Endodermal cell (in vitro differentiated cells): ENCODE measurements at regions not wholly inside any gene's neighbourhood (a gene's known extent, or its start where the extent isn't known, plus 50 kb on each side); places are given as distances from the start of the nearest gene placed in this dataset.

Experiments used
- DNase-seq: peaks from one replicate; pipeline ENCODE4 v3.0.0-alpha.2; 2017
- H3K27ac ChIP-seq: 2 replicates; pipeline ENCODE4 v1.5.1; 2013; ENCODE audit warnings: mild to moderate bottlenecking, low read depth, low read length, moderate library complexity
- H3K27me3 ChIP-seq: 2 replicates; pipeline ENCODE4 v1.6.1; 2013; ENCODE audit warnings: mild to moderate bottlenecking, low read length, moderate library complexity; ENCODE audit not compliant: insufficient read depth, control insufficient read depth, poor library complexity, severe bottlenecking
- H3K36me3 ChIP-seq: 2 replicates; pipeline ENCODE4 v1.7.0; 2013; ENCODE audit warnings: mild to moderate bottlenecking, low read length, moderate library complexity; ENCODE audit not compliant: control insufficient read depth, insufficient read depth
- H3K4me1 ChIP-seq: one replicate; pipeline ENCODE4 v1.7.0; 2013; ENCODE audit warnings: low read length; ENCODE audit not compliant: control insufficient read depth, insufficient read depth
- H3K4me3 ChIP-seq: 2 replicates; pipeline ENCODE4 v1.5.1; 2013; ENCODE audit warnings: mild to moderate bottlenecking, low read length, moderate library complexity
- H3K9ac ChIP-seq: 2 replicates; pipeline ENCODE4 v1.6.1; 2013; ENCODE audit warnings: mild to moderate bottlenecking, low read length, moderate library complexity; ENCODE audit not compliant: poor library complexity, severe bottlenecking; ENCODE audit errors: extremely low read depth
- H3K9me3 ChIP-seq: 2 replicates; pipeline ENCODE4 v1.6.1; 2013; ENCODE audit warnings: mild to moderate bottlenecking, low read length, moderate library complexity; ENCODE audit not compliant: control insufficient read depth
- H3K27ac Mint-ChIP-seq: 2 replicates; pipeline ENCODE4 v1.8.0; 2020; ENCODE audit warnings: mixed read lengths
- H3K27me3 Mint-ChIP-seq: 2 replicates; pipeline ENCODE4 v1.8.0; 2021; ENCODE audit warnings: mild to moderate bottlenecking, mixed read lengths; ENCODE audit not compliant: insufficient read depth
- H3K36me3 Mint-ChIP-seq: 2 replicates; pipeline ENCODE4 v1.8.0; 2020; ENCODE audit warnings: low read depth, mixed read lengths
- H3K4me1 Mint-ChIP-seq: 2 replicates; pipeline ENCODE4 v1.8.0; 2020; ENCODE audit warnings: mixed read lengths
- H3K4me3 Mint-ChIP-seq: 2 replicates; pipeline ENCODE4 v1.8.0; 2020; ENCODE audit warnings: mild to moderate bottlenecking, moderate library complexity, mixed read lengths
- H3K9me3 Mint-ChIP-seq: 2 replicates; pipeline ENCODE4 v1.8.0; 2020; ENCODE audit warnings: mild to moderate bottlenecking, mixed read lengths
- CTCF ChIP-seq: fragments of 200-600 bp; sonication (generic); conservative IDR thresholded peaks from 2 replicates; pipeline ENCODE4 v1.5.0; 2021; ENCODE audit warnings: antibody characterized with exemption, mild to moderate bottlenecking
- WGBS, 2 experiments: methylation state at CpG; one replicate each; pipeline versions ENCODE4 v1.1.5 to v1.1.7; 2013; ENCODE audit warnings: missing lambda C conversion rate in 2 of 2, mixed read lengths in 1 of 2; ENCODE audit not compliant: insufficient coverage in 1 of 2, insufficient read length in 1 of 2; 5-methylcytosine and 5-hydroxymethylcytosine counted together

GRCh38 chr5:117800261-117800660 lies 1188.1 kb downstream of the DTWD2 start:
- no peak overlapping the region for H3K4me3 ChIP-seq
- Mint-ChIP-seq H3K9me3 (peaks cover 11% of the 10 kb centered on the region), H3K4me3 (no peak overlapping the region), H3K36me3 (no peaks in the 10 kb centered on the region), H3K4me1 (no peaks in the 10 kb centered on the region), H3K27me3 (peaks cover 8% of the 10 kb centered on the region), H3K27ac (no peak overlapping the region)
- H3K27me3 ChIP-seq, result no peaks in the 10 kb centered on the region
- DNase-seq, result no peak
- H3K27ac ChIP-seq, result no peak overlapping the region
- no peak for TF ChIP-seq CTCF
- no peak overlapping the region for H3K9ac ChIP-seq
- no peaks in the 10 kb centered on the region for H3K9me3 ChIP-seq
- no peaks in the 10 kb centered on the region for H3K36me3 ChIP-seq
- H3K4me1 ChIP-seq, result no peaks in the 10 kb centered on the region

- Mint-ChIP-seq H3K9me3 (no peaks in the 10 kb centered on the region), H3K27me3 (peaks cover 8% of the 10 kb centered on the region), H3K4me3 (no peak overlapping the region), H3K36me3 (no peaks in the 10 kb centered on the region), H3K27ac (no peak overlapping the region), H3K4me1 (no peaks in the 10 kb centered on the region)
- Histone ChIP-seq H3K27ac (no peak overlapping the region), H3K4me3 (no peak overlapping the region), H3K4me1 (no peaks in the 10 kb centered on the region), H3K36me3 (no peaks in the 10 kb centered on the region), H3K27me3 (no peaks in the 10 kb centered on the region), H3K9ac (no peak overlapping the region), H3K9me3 (no peaks in the 10 kb centered on the region)
- no peak for TF ChIP-seq CTCF
- no peak for DNase-seq
- 92% methylated on average over 3 of the region's 3 CpGs; no CpG with 5 or more reads in 1 of the 2 experiments for WGBS, 2 experiments
These were observed 1193.5 kb downstream of the DTWD2 start for GRCh38 chr5:117794847-117795246.

DNA sequence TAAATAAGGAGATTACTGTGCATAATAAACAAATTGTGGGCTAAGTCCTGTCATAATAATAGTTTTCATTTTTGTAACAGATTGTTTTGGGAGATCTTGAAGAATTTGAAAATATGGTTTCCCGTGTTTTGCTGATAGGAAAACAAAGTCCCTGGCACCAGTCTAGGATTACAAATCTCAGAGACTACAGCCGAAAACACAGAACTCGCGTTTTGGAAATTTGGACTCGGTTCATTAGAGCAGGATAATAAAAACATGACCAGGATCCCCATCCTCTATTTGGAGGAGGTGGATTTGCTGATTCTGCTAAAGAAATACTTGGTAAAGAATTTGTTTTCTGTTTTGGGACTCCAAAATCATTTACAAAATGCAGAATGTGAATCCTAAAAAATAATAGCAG lies 1194.4 kb downstream of the DTWD2 start:
- Mint-ChIP-seq H3K36me3 (no peaks in the 10 kb centered on the region), H3K4me1 (no peaks in the 10 kb centered on the region), H3K27ac (no peak overlapping the region), H3K9me3 (no peaks in the 10 kb centered on the region), H3K27me3 (peaks cover 8% of the 10 kb centered on the region), H3K4me3 (no peak overlapping the region)
- Histone ChIP-seq H3K9ac (no peak overlapping the region), H3K36me3 (no peaks in the 10 kb centered on the region), H3K27ac (no peak overlapping the region), H3K4me1 (no peaks in the 10 kb centered on the region), H3K9me3 (no peaks in the 10 kb centered on the region), H3K27me3 (no peaks in the 10 kb centered on the region), H3K4me3 (no peak overlapping the region)
- WGBS, 2 experiments, result 94 to 100% methylated on average over 5 of the region's 5 CpGs
- TF ChIP-seq CTCF, result no peak
- DNase-seq, result no peak
